SHP77 (cell line): ENCODE measurements at regions not wholly inside any gene's neighbourhood (a gene's known extent, or its start where the extent isn't known, plus 50 kb on each side); places are given as distances from the start of the nearest gene placed in this dataset.
"Not testable (repeated sequence)": the region's sequence is repeated elsewhere in the genome, so short reads cannot be mapped to it uniquely, and the experiment has no call there.

ENCODE experiments used
- DNase-seq, 2 experiments: peaks; one replicate each; lab custom pipeline; 2025; lab: John Stamatoyannopoulos, UW

GRCh38 chr13:110811008-110811720, 97.7 kb downstream of the ING1 start:
- DNase-seq: no peak

DNA sequence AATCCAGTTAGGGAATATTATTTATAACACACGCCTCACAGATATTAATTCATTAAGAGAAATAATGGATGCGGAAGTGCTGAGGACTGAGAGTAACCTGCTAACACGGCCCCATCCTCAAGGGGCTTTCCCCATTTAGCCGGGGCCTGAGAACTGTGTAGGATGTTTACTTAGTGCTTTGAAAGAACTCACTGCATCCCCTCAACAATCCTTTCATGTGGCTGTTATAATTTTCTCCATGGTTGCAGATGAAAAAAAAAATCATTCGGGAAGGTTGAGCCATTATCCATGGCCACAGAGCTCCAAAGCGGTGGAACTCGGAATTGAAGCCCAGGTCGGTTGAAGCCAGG, 98.2 kb downstream of the ING1 start:
- DNase-seq: no peak

GRCh38 chr13:110812121-110812868, 98.8 kb downstream of the ING1 start:
- no peak for DNase-seq

- DNase-seq: no peak
These were observed 99.6 kb downstream of the ING1 start for GRCh38 chr13:110812869-110813645.

GRCh38 chr13:110813646-110814624, 100.4 kb downstream of the ING1 start:
- peak; percentile 28 to 30 for DNase-seq

GRCh38 chr13:110815471-110816204, 99.2 kb downstream of the ANKRD10 start:
- peak; percentile 75 to 81 for DNase-seq

- no peak for DNase-seq
These were observed 98.4 kb downstream of the ANKRD10 start for GRCh38 chr13:110816500-110816899.

DNA sequence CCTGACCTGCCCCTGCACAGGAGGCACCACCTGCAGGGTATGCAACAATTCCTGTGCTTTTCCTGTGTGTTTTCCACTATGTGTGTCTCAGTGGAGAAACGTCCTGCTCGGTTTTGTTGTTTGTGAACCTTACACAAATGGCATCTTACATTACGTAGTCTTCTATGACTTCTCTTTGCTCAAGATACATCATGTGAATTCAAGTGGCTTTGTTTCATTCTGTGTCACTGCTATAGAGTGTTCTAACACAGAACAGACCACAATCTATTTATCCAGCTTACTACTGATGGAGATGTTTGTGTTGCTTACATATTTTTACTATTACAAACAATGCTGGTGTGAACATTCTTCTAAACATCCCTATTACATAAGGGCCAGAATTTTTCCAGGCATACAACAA, 97.7 kb downstream of the ANKRD10 start:
- DNase-seq: no peak

GRCh38 chr13:110818747-110819146, 96.1 kb downstream of the ANKRD10 start:
- no peak for DNase-seq

DNA sequence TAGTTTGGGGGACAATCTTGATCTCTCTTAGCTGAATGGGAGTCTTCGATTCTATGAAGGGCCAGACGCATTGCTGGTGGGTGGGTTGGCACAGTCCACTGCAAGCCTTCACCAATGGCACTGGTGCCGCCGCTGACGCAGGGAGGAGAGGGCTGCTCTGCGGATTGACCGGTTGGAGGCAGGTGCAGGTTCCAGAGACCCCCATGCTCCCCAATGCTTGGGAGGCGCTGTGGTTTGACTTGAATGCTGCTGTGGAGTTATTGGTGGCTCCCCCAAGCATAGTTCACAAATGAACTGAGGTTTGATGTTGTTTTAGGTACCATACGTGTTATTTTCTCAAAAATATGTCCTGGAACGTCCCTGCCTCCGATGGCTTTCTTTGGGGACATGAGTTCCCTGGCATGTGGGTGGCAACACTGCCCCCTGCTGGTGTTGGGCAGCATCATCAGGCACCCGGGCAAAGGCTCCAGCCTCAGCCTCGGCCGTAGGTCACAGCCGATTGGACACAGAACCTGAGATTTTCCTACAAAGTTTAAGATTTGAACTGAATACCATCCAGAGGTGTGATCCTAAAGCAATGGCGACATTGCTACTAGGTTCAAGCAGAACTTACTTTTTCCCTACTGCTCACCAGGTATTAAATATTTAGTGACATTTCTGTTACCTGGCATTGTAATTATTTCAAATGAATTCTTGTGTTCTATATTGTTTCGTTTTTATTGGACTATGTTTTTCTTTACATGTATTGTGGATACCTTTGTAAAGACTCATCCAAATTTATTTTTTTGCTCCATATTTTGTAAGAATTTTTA, 95.5 kb downstream of the ANKRD10 start:
- DNase-seq: peak; percentile 86 to 87

GRCh38 chr13:110820322-110820721, 94.5 kb downstream of the ANKRD10 start:
- DNase-seq: peak; percentile 97

DNA sequence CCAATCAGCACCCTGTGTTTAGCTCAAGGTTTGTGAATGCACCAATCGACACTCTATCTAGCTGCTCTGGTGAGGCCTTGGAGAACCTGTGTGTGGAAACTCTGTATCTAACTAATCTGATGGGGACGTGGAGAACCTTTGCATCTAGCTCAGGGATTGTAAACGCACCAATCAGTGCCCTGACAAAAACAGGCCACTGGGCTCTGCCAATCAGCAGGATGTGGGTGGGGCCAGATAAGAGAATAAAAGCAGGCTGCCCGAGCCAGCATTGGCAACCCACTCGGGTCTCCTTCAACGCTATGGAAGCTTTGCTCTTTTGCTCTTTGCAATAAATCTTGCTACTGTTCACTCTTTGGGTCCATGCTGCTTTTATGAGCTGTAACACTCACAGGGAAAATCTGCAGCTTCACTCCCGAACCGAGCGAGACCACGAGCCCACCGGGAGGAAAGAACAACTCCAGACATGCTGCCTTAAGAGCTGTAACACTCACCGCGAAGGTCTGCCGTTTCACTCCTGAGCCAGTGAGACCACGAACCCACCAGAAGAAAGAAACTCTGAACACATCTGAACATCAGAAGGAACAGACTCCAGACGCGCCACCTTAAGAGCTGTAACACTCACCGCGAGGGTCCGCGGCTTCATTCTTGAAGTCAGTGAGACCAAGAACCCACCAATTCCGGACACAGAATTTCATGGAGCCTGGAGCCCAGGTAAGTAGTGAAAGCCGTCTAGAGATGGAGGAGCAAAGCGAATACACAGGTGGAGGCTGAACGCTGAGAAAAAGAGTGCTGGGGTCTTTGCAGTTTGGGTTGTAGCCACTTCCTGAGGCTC, 92.8 kb downstream of the ANKRD10 start:
- DNase-seq: not testable (repeated sequence)

DNA sequence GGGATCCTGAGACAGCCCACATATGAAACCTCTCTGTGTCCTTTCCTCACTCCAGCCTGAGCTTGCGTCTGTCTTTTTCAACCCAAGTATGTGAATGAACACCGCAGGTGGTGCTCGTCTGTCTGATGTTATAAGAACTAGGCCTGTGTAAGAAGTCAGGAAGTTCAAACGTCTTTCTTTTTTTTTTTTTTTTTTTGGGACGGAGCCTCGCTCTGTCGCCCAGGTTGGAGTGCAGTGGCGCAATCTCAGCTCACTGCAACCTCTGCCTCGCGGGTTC, 92.3 kb downstream of the ANKRD10 start:
- no peak for DNase-seq

GRCh38 chr13:110824702-110825300, 90.1 kb downstream of the ANKRD10 start:
- no peak for DNase-seq

DNA sequence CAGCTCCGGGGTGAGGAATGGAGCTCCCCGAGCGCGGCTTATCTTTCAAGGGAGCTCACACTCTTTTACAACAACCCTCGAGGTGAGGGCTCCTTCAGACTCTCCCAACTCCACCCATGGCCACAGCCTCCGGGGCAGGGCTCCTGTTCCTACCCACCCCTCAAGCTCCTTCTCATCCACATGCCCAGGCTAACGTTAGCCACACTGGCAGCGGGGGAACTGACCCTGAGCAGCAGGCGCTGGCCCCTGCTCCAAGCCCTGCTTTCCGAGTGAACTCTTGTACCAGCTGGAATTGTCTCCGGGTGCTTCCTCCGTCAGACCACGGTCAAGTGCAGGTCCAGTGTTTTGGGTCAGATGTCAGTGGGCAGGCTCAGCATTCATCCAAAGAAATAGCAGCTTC, 89.4 kb downstream of the ANKRD10 start:
- DNase-seq: no peak

DNA sequence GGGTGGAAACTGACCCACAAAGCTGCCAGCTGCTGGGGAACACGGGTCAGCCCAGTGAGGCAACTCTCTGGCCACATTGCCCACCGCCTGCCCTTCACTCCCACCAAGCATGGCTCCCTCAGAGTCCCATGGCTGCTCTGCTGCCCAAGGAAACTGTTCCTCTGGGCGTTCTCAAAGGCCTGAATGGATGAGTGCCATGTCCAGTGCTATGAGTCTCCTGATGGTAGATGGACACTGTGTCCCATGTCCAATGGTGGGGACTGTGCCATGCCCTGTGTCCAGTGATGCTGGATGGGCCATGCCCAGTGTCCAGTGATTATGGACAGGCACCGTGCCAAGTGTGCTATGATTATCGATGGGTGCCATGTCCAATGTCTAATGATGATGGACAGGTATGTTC, 88.8 kb downstream of the ANKRD10 start:
- no peak for DNase-seq

DNA sequence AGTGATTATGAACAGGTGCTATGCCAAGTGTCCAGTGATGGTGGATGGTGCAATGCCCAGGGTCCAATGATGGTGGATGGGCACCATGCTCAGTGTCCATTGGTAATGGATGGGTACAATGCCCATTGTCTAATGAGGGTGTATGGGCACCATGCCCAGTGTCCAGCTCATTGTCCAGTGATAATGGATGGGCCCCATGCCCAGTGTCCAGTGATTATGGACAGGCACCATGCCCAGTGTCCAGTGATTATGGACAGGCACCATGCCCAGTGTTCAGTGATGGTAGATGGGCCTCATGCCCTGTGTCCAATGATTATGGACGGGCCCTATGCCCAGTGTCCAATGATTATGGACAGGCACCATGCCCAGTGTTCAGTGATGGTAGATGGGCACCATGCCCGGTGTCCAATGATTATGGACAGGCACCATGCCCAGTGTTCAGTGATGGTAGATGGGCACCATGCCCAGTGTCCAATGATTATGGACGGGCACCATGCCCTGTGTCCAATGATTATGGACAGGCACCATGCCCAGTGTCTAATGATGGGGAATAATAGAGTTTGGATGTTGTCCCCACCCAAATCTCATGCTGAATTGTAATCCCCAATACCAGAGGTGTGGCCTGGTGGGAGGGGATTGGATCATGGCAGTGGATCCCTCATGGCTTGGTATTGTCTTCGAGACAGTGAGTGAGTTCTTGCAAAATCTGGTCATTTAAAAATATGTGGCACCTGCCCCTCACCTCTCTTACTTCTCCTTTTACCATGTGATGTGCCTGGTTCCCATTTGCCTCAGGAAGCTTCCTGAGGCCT, 87.8 kb downstream of the ANKRD10 start:
- DNase-seq: no peak
